ENCODE measurements at regions not wholly inside any gene's neighbourhood (a gene's known extent, or its start where the extent isn't known, plus 50 kb on each side); places are given as distances from the start of the nearest gene placed in this dataset.

- H3K9me3 ChIP-seq (ENCODE audit: insufficient read depth, low read length): no peaks in the 10 kb centered on the region
- no peaks in the 10 kb centered on the region for H3K4me1 ChIP-seq (ENCODE audit: insufficient read depth, insufficient read length)
- DNase-seq (ENCODE audit: low read depth, low spot score): no peak
- H3K36me3 ChIP-seq (ENCODE audit: insufficient read depth, insufficient read length, low read length): no peaks in the 10 kb centered on the region
- TF ChIP-seq SUZ12 (IDR thresholded peaks at IDR 0.05; ENCODE audit: extremely low read depth, insufficient read depth, insufficient read length) (no peak), YY1 (IDR thresholded peaks at IDR 0.05; ENCODE audit: insufficient read depth, insufficient read length) (no peak), ZNF274 (IDR thresholded peaks at IDR 0.05; ENCODE audit: low read depth, low read length) (no peak)
- H3K27me3 ChIP-seq (ENCODE audit: insufficient read depth, insufficient read length): no peaks in the 10 kb centered on the region
- no peak overlapping the region for H3K9ac ChIP-seq (ENCODE audit: insufficient read length, low read depth)
- H3K4me3 ChIP-seq (ENCODE audit: insufficient read length, low read depth): no peak overlapping the region
Observed at GRCh38 chr1:55822891-55823290, 607.7 kb upstream of the USP24 start.

DNA sequence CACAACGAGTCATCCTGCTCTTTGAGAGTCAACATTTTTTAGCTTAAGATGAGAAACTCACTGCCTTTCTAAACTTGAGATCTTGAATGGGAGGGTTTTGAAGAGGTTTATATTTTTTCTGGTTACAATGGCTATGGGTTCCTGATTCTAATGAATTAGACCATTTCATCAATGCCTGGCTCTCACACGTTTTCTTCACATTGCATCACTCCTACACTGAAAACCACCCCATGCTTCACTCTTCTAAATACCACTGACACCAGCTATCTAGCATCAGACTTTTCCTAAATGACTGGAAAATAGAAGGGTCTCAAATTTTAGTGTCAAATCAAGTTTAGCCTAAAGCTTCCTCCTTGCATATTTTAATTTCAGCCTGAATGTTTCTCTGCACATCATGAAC, 606.1 kb upstream of the USP24 start:
- no peaks in the 10 kb centered on the region for H3K36me3 ChIP-seq (ENCODE audit: insufficient read depth, insufficient read length, low read length)
- H3K9ac ChIP-seq (ENCODE audit: insufficient read length, low read depth): no peak overlapping the region
- H3K4me1 ChIP-seq (ENCODE audit: insufficient read depth, insufficient read length): no peaks in the 10 kb centered on the region
- H3K4me3 ChIP-seq (ENCODE audit: insufficient read length, low read depth): no peak overlapping the region
- no peaks in the 10 kb centered on the region for H3K9me3 ChIP-seq (ENCODE audit: insufficient read depth, low read length)
- no peak for TF ChIP-seq ZNF274 (IDR thresholded peaks at IDR 0.05; ENCODE audit: low read depth, low read length)
- no peak for TF ChIP-seq SUZ12 (IDR thresholded peaks at IDR 0.05; ENCODE audit: extremely low read depth, insufficient read depth, insufficient read length)
- no peak for TF ChIP-seq YY1 (IDR thresholded peaks at IDR 0.05; ENCODE audit: insufficient read depth, insufficient read length)
- no peaks in the 10 kb centered on the region for H3K27me3 ChIP-seq (ENCODE audit: insufficient read depth, insufficient read length)
- no peak for DNase-seq (ENCODE audit: low read depth, low spot score)

- no peak for DNase-seq (ENCODE audit: low read depth, low spot score)
- H3K9ac ChIP-seq (ENCODE audit: insufficient read length, low read depth): no peak overlapping the region
- no peak overlapping the region for H3K4me3 ChIP-seq (ENCODE audit: insufficient read length, low read depth)
- no peaks in the 10 kb centered on the region for H3K9me3 ChIP-seq (ENCODE audit: insufficient read depth, low read length)
- no peaks in the 10 kb centered on the region for H3K27me3 ChIP-seq (ENCODE audit: insufficient read depth, insufficient read length)
- no peaks in the 10 kb centered on the region for H3K36me3 ChIP-seq (ENCODE audit: insufficient read depth, insufficient read length, low read length)
- no peak for TF ChIP-seq SUZ12 (IDR thresholded peaks at IDR 0.05; ENCODE audit: extremely low read depth, insufficient read depth, insufficient read length)
- TF ChIP-seq ZNF274 (IDR thresholded peaks at IDR 0.05; ENCODE audit: low read depth, low read length): no peak
- H3K4me1 ChIP-seq (ENCODE audit: insufficient read depth, insufficient read length): no peaks in the 10 kb centered on the region
Observed at GRCh38 chr1:55820501-55820900, 605.3 kb upstream of the USP24 start.

GRCh38 chr1:55819011-55819410, 603.8 kb upstream of the USP24 start:
- TF ChIP-seq ZNF274 (IDR thresholded peaks at IDR 0.05; ENCODE audit: low read depth, low read length) (no peak), YY1 (IDR thresholded peaks at IDR 0.05; ENCODE audit: insufficient read depth, insufficient read length) (no peak), SUZ12 (IDR thresholded peaks at IDR 0.05; ENCODE audit: extremely low read depth, insufficient read depth, insufficient read length) (no peak)
- Histone ChIP-seq H3K27me3 (ENCODE audit: insufficient read depth, insufficient read length) (no peaks in the 10 kb centered on the region), H3K9me3 (ENCODE audit: insufficient read depth, low read length) (no peaks in the 10 kb centered on the region), H3K36me3 (ENCODE audit: insufficient read depth, insufficient read length, low read length) (no peaks in the 10 kb centered on the region), H3K4me3 (ENCODE audit: insufficient read length, low read depth) (no peak overlapping the region), H3K4me1 (ENCODE audit: insufficient read depth, insufficient read length) (no peaks in the 10 kb centered on the region), H3K9ac (ENCODE audit: insufficient read length, low read depth) (no peak overlapping the region)
- DNase-seq (ENCODE audit: low read depth, low spot score): no peak

DNA sequence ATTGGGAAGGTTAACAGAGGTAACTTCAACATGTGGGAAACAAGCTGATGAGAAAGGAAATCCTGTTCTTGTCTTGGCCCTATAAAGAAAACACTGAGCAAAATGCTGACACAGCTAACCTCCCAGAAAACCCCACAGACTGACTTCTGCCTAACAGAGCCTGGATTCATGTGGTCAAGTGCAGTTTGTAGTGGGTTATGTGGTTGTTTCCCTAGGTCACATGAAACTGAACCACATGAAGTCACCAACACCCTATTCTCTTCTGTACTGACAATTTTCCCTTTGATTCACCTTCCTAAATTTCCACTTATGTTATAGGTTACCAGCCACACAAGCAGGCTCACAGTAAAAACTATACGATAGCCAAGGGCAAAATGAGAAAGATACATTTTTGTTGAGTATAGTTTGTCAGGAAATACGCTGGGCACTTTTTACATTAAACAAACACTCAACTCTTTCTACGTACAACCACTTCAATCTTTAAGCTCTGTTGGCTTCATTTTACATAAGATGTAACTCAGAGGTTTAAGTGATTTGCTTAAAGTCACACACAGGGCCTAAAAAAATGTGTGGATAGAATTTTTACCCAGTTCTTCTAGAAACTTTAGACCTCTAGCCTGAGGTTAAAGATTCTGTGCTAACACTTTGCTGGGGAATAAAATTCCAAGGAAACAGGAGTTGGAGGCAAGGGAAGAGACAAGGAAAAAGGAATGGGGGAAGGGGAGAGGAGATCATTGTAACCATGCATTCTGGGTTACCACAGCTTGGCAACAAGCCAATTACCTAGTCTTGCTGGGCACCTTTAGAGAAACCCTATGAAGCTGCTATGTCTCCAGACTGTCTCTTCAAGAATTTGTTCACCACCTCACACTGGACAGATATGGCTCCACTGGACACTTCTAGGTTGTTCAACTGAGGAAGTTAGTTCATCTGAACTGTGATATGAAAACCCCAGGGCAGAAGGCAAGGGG, 601.6 kb upstream of the USP24 start:
- no peak for DNase-seq (ENCODE audit: low read depth, low spot score)
- H3K4me1 ChIP-seq (ENCODE audit: insufficient read depth, insufficient read length): no peaks in the 10 kb centered on the region
- no peaks in the 10 kb centered on the region for H3K27me3 ChIP-seq (ENCODE audit: insufficient read depth, insufficient read length)
- H3K4me3 ChIP-seq (ENCODE audit: insufficient read length, low read depth): no peak overlapping the region
- TF ChIP-seq YY1 (IDR thresholded peaks at IDR 0.05; ENCODE audit: insufficient read depth, insufficient read length) (no peak), SUZ12 (IDR thresholded peaks at IDR 0.05; ENCODE audit: extremely low read depth, insufficient read depth, insufficient read length) (no peak), ZNF274 (IDR thresholded peaks at IDR 0.05; ENCODE audit: low read depth, low read length) (no peak)
- no peaks in the 10 kb centered on the region for H3K9me3 ChIP-seq (ENCODE audit: insufficient read depth, low read length)
- H3K9ac ChIP-seq (ENCODE audit: insufficient read length, low read depth): no peak overlapping the region
- no peaks in the 10 kb centered on the region for H3K36me3 ChIP-seq (ENCODE audit: insufficient read depth, insufficient read length, low read length)

DNA sequence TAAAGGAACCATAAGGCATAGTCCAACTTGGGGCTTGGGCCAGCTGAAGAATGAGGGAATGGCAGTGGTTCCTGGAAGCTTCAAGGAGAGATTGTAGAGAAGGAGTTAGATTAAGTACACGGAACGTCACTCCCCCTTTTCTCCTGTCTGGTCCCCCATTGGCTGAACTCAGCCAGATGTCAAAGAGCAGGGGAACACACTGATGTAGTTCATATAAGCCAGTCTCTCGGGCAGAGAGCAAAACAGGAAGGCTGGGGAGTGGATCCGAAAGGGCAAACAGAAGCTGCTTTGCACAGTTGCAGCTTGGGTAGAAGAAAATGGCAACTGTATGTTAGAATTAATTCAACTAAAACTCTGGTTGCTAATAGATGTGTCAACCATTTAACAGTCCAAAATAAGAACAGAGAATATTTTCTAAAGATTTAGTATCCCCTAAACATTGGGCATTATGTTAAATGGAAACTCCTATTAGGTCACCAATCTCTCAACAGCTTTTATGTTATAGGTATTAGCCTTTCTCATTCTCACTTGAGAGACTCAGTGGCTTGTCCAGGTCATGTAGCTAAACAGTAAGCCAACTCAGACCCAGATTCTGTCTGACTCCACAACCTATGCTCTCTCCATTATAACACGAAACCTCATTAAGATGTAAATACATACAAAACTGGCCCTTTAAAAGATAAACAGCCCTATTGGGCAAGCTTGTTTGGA, 600.7 kb upstream of the USP24 start:
- no peaks in the 10 kb centered on the region for H3K27me3 ChIP-seq (ENCODE audit: insufficient read depth, insufficient read length)
- no peak overlapping the region for H3K9ac ChIP-seq (ENCODE audit: insufficient read length, low read depth)
- no peak for DNase-seq (ENCODE audit: low read depth, low spot score)
- no peak overlapping the region for H3K4me3 ChIP-seq (ENCODE audit: insufficient read length, low read depth)
- TF ChIP-seq SUZ12 (IDR thresholded peaks at IDR 0.05; ENCODE audit: extremely low read depth, insufficient read depth, insufficient read length): no peak
- no peak for TF ChIP-seq ZNF274 (IDR thresholded peaks at IDR 0.05; ENCODE audit: low read depth, low read length)
- no peak for TF ChIP-seq YY1 (IDR thresholded peaks at IDR 0.05; ENCODE audit: insufficient read depth, insufficient read length)
- no peaks in the 10 kb centered on the region for H3K4me1 ChIP-seq (ENCODE audit: insufficient read depth, insufficient read length)
- no peaks in the 10 kb centered on the region for H3K9me3 ChIP-seq (ENCODE audit: insufficient read depth, low read length)
- H3K36me3 ChIP-seq (ENCODE audit: insufficient read depth, insufficient read length, low read length): no peaks in the 10 kb centered on the region

GRCh38 chr1:55814967-55815366, 599.8 kb upstream of the USP24 start:
- no peaks in the 10 kb centered on the region for H3K9me3 ChIP-seq (ENCODE audit: insufficient read depth, low read length)
- TF ChIP-seq ZNF274 (IDR thresholded peaks at IDR 0.05; ENCODE audit: low read depth, low read length) (no peak), SUZ12 (IDR thresholded peaks at IDR 0.05; ENCODE audit: extremely low read depth, insufficient read depth, insufficient read length) (no peak), YY1 (IDR thresholded peaks at IDR 0.05; ENCODE audit: insufficient read depth, insufficient read length) (no peak)
- H3K36me3 ChIP-seq (ENCODE audit: insufficient read depth, insufficient read length, low read length): no peaks in the 10 kb centered on the region
- no peaks in the 10 kb centered on the region for H3K27me3 ChIP-seq (ENCODE audit: insufficient read depth, insufficient read length)
- no peak overlapping the region for H3K4me3 ChIP-seq (ENCODE audit: insufficient read length, low read depth)
- no peak overlapping the region for H3K9ac ChIP-seq (ENCODE audit: insufficient read length, low read depth)
- no peaks in the 10 kb centered on the region for H3K4me1 ChIP-seq (ENCODE audit: insufficient read depth, insufficient read length)
- DNase-seq (ENCODE audit: low read depth, low spot score): no peak

Data from NT2/D1 (cell line).